Neural progenitor cell (in vitro differentiated cells): ENCODE measurements at regions not wholly inside any gene's neighbourhood (a gene's known extent, or its start where the extent isn't known, plus 50 kb on each side); places are given as distances from the start of the nearest gene placed in this dataset.

ENCODE experiments used
- CTCF ChIP-seq: fragments of 200-600 bp; sonication (generic); IDR thresholded peaks from 2 replicates; pipeline ENCODE4 v1.5.1; 2017; ENCODE audit warnings: antibody characterized with exemption, mild to moderate bottlenecking
- EZH2 ChIP-seq: fragments of 200-600 bp; sonication (generic); IDR thresholded peaks from 2 replicates; pipeline ENCODE4 v1.6.1; 2017; ENCODE audit warnings: antibody characterized with exemption, mild to moderate bottlenecking, moderate library complexity

DNA sequence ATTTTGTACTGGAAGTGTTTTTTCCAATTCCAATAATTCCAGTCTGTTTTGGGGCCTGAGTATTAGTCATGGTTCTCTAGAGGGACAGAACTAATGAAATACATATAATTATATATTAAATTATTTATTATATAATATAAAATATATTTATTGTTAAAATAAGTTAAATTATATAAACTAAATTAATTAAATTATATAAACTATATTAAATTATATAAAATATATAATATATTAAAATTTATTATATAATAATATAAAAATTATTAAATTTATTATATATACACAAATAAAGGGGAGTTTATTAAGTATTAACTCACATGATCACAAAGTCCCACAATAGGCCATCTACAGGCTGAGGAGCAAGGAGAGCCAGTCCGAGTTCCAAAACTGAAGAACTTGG, 253.4 kb upstream of the NETO1 start:
- TF ChIP-seq CTCF = no peak
- no peak for TF ChIP-seq EZH2
